A549 (cell line): ENCODE measurements at regions not wholly inside any gene's neighbourhood (a gene's known extent, or its start where the extent isn't known, plus 50 kb on each side); places are given as distances from the start of the nearest gene placed in this dataset.

ENCODE experiments used
- ATAC-seq, 2 experiments: fragments of 200-7000 bp in 1 of 2; fragments of >200 bp in 1 of 2; cut with Nextera tagmentation in 1 of 2; cut with Tn5 transposase in 1 of 2; 3 replicates each; pipeline versions ENCODE4 v1.8.0 to v1.9.1; 2018 to 2020; ENCODE audit warnings: mild to moderate bottlenecking in 1 of 2, moderate library complexity in 1 of 2
- CTCF ChIA-PET: fragments of 300-600 bp; sonication (Branson Sonifier 250); formaldehyde crosslinking; extraction: SDS; loops from one replicate; lab custom pipeline; 2021; ENCODE audit warnings: antibody characterized with exemption, inconsistent platforms; lab: Yijun Ruan, JAX
- POLR2A ChIA-PET: fragments of 350-600 bp; formaldehyde crosslinking; extraction: SDS; loops from one replicate; lab custom pipeline; 2021; ENCODE audit warnings: antibody characterized with exemption, inconsistent platforms; lab: Yijun Ruan, JAX
- DNase-seq, 2 experiments: peaks; one replicate each; pipeline versions ENCODE4 v3.0.0 to v3.0.0-alpha.2; 2011 to 2016; ENCODE audit warnings: low read depth in 1 of 2, low spot score in 1 of 2
- FAIRE-seq: peaks from 2 replicates; lab custom pipeline; 2011; peaks lifted over from hg19 to GRCh38; lab: Jason Lieb, UNC
- H3K27ac ChIP-seq, 2 experiments: fragments of >200 bp; sonication (Bioruptor Twin); formaldehyde crosslinking; 3 replicates each; pipeline ENCODE4 v1.5.1; 2016 to 2017
- H3K4me1 ChIP-seq: fragments of >200 bp; sonication (Bioruptor Twin); formaldehyde crosslinking; 3 replicates; pipeline ENCODE4 v1.6.1; 2016
- H3K4me2 ChIP-seq: fragments of >200 bp; sonication (Bioruptor Twin); formaldehyde crosslinking; 3 replicates; pipeline ENCODE4 v1.6.1; 2016
- H3K4me3 ChIP-seq: fragments of >200 bp; sonication (Bioruptor Twin); formaldehyde crosslinking; 3 replicates; pipeline ENCODE4 v1.5.1; 2016
- H3K9me3 ChIP-seq: fragments of >200 bp; sonication (Bioruptor Twin); formaldehyde crosslinking; 3 replicates; pipeline ENCODE4 v1.6.1; 2016
- BCL3 ChIP-seq: fragments of >200 bp; sonication (Bioruptor Twin); formaldehyde crosslinking; IDR thresholded peaks from 3 replicates; pipeline ENCODE4 v1.6.1; 2016
- CBX2 ChIP-seq: fragments of 200-600 bp; sonication (generic); IDR thresholded peaks from 2 replicates; pipeline ENCODE4 v1.6.1; 2016; ENCODE audit warnings: low read depth, mild to moderate bottlenecking, borderline replicate concordance
- CBX8 ChIP-seq: fragments of 200-600 bp; sonication (generic); IDR thresholded peaks from 2 replicates; pipeline ENCODE4 v1.6.1; 2016
- EP300 ChIP-seq, 2 experiments: fragments of >200 bp; sonication (Bioruptor Twin); formaldehyde crosslinking; IDR thresholded peaks; 2 replicates in 1 of 2; 3 replicates in 1 of 2; pipeline ENCODE4 v1.6.1; 2016 to 2017
- FOSL2 ChIP-seq, 2 experiments: fragments of 450-650 bp in 1 of 2; fragments of >200 bp in 1 of 2; sonication (Bioruptor Twin) in 1 of 2; formaldehyde crosslinking; IDR thresholded peaks; 2 replicates each; pipeline versions ENCODE4 v1.5.0 to v1.6.1; 2016 to 2020; ENCODE audit warnings: mild to moderate bottlenecking in 1 of 2, moderate library complexity in 1 of 2
- GATA3 ChIP-seq: IDR thresholded peaks from 2 replicates; pipeline ENCODE4 v1.6.1; 2012; ENCODE audit warnings: borderline replicate concordance
- HDAC2 ChIP-seq: fragments of 200-600 bp; sonication (generic); IDR thresholded peaks from 2 replicates; pipeline ENCODE4 v1.6.1; 2016
- HES2 ChIP-seq: fragments of >200 bp; sonication (Bioruptor Twin); formaldehyde crosslinking; IDR thresholded peaks from 2 replicates; pipeline ENCODE4 v1.6.1; 2016
- HMGXB4 ChIP-seq: fragments of 250-450 bp; sonication (Bioruptor Pico); IDR thresholded peaks from 2 replicates; pipeline ENCODE4 v1.5.0; 2021; ENCODE audit warnings: mild to moderate bottlenecking, moderate library complexity, borderline replicate concordance
- HOXA7 ChIP-seq: fragments of 250-450 bp; sonication (Bioruptor Pico); IDR thresholded peaks from 2 replicates; pipeline ENCODE4 v1.5.0; 2020; ENCODE audit warnings: mild to moderate bottlenecking, moderate library complexity
- HOXB13 ChIP-seq: fragments of 250-450 bp; sonication (Bioruptor Pico); IDR thresholded peaks from 2 replicates; pipeline ENCODE4 v1.5.0; 2020; ENCODE audit warnings: low read depth, mild to moderate bottlenecking, moderate library complexity
- JUN ChIP-seq, 2 experiments: fragments of >200 bp; sonication (Bioruptor Twin); formaldehyde crosslinking; IDR thresholded peaks; 2 replicates in 1 of 2; 3 replicates in 1 of 2; pipeline ENCODE4 v1.6.1; 2016 to 2017
- NPAS2 ChIP-seq: fragments of 250-450 bp; sonication (Bioruptor Pico); IDR thresholded peaks from 2 replicates; pipeline ENCODE4 v1.8.0; 2022; ENCODE audit warnings: mild to moderate bottlenecking, moderate library complexity, borderline replicate concordance
- PBX3 ChIP-seq: IDR thresholded peaks from 2 replicates; pipeline ENCODE4 v1.6.1; 2012
- RAD21 ChIP-seq, 2 experiments: fragments of >200 bp in 1 of 2; sonication (Bioruptor Twin) in 1 of 2; formaldehyde crosslinking in 1 of 2; IDR thresholded peaks in 1 of 2; conservative IDR thresholded peaks in 1 of 2; 2 replicates in 1 of 2; 3 replicates in 1 of 2; pipeline ENCODE4 v1.6.1; 2012 to 2018; ENCODE audit warnings: inconsistent platforms in 1 of 2
- RARB ChIP-seq: fragments of 250-450 bp; sonication (Bioruptor Pico); IDR thresholded peaks from 2 replicates; pipeline ENCODE4 v1.8.0; 2021; ENCODE audit warnings: mild to moderate bottlenecking, moderate library complexity
- RFX5 ChIP-seq: fragments of 450-650 bp; IDR thresholded peaks from 2 replicates; pipeline ENCODE4 v1.7.1; 2014; ENCODE audit warnings: antibody characterized with exemption, mild to moderate bottlenecking, moderate library complexity
- SMC3 ChIP-seq: fragments of >200 bp; sonication (Bioruptor Twin); formaldehyde crosslinking; IDR thresholded peaks from 3 replicates; pipeline ENCODE4 v1.6.1; 2018; ENCODE audit warnings: inconsistent platforms
- SREBF2 ChIP-seq: fragments of 450-650 bp; IDR thresholded peaks from 2 replicates; pipeline ENCODE4 v1.6.1; 2014; ENCODE audit warnings: mild to moderate bottlenecking, moderate library complexity
- TP53 ChIP-seq: fragments of 250-450 bp; sonication (Bioruptor Pico); IDR thresholded peaks from 2 replicates; pipeline ENCODE4 v1.5.0; 2021; ENCODE audit warnings: mild to moderate bottlenecking, moderate library complexity
- ZC3H11A ChIP-seq: fragments of 450-650 bp; IDR thresholded peaks from 2 replicates; pipeline ENCODE4 v1.6.1; 2014; ENCODE audit warnings: antibody characterized with exemption, mild to moderate bottlenecking
- ZFP36 ChIP-seq: fragments of 450-650 bp; IDR thresholded peaks from 2 replicates; pipeline ENCODE4 v1.6.1; 2014; ENCODE audit warnings: borderline replicate concordance; ENCODE audit not compliant: partially characterized antibody
- ZNF302 ChIP-seq: fragments of 250-450 bp; sonication (Bioruptor Pico); IDR thresholded peaks from 2 replicates; pipeline ENCODE4 v1.9.0; 2021; ENCODE audit warnings: inconsistent platforms, mild to moderate bottlenecking, moderate library complexity
- ZSCAN20 ChIP-seq: fragments of 250-450 bp; sonication (Bioruptor Pico); IDR thresholded peaks from 2 replicates; pipeline ENCODE4 v1.8.0; 2022; ENCODE audit warnings: mild to moderate bottlenecking, moderate library complexity
- WGBS: methylation state at CpG from one replicate; pipeline ENCODE4 v1.1.6; 2017; ENCODE audit errors: missing lambda C conversion rate; 5-methylcytosine and 5-hydroxymethylcytosine counted together

GRCh38 chr4:152156442-152156841 is 379.4 kb downstream of the FBXW7 start:
- H3K4me3 ChIP-seq: no peak overlapping the region
- no peak for ATAC-seq
- no peak for FAIRE-seq
- no peaks in the 10 kb centered on the region for H3K9me3 ChIP-seq
- H3K27ac ChIP-seq: no peak overlapping the region
- CTCF ChIA-PET: no interaction called here
- TF ChIP-seq ZFP36: no peak
- no peak for TF ChIP-seq CBX8
- TF ChIP-seq FOSL2 (IDR thresholded peaks at IDR 0.05): no peak
- no peak for TF ChIP-seq FOSL2 (CRISPR knock-in tag; IDR thresholded peaks at IDR 0.05)
- TF ChIP-seq JUN (IDR thresholded peaks at IDR 0.05): no peak
- no peak for TF ChIP-seq ZC3H11A
- H3K4me1 ChIP-seq: no peaks in the 10 kb centered on the region
- no peak overlapping the region for H3K4me2 ChIP-seq
- WGBS: 36% methylated on average over 4 of the region's 6 CpGs
- DNase-seq: no peak
- POLR2A ChIA-PET: no interaction called here

GRCh38 chr4:152155070-152155469 is 380.8 kb downstream of the FBXW7 start:
- no peak for ATAC-seq
- Histone ChIP-seq H3K27ac (no peak overlapping the region), H3K4me3 (no peak overlapping the region), H3K4me1 (no peaks in the 10 kb centered on the region), H3K9me3 (no peaks in the 10 kb centered on the region), H3K4me2 (no peak overlapping the region)
- CTCF ChIA-PET: no interaction called here
- TF ChIP-seq HDAC2 (no peak), CBX2 (no peak)
- POLR2A ChIA-PET: no interaction called here
- FAIRE-seq: no peak
- WGBS: 0% methylated on average over 1 of the region's 3 CpGs
- DNase-seq: no peak

GRCh38 chr4:152154433-152154832 is 381.5 kb downstream of the FBXW7 start:
- Histone ChIP-seq H3K4me2 (no peak overlapping the region), H3K27ac (no peak overlapping the region), H3K4me3 (no peak overlapping the region), H3K9me3 (no peaks in the 10 kb centered on the region), H3K4me1 (no peaks in the 10 kb centered on the region)
- 21% methylated on average over 2 of the region's 2 CpGs for WGBS
- ATAC-seq (no peak), FAIRE-seq (no peak), DNase-seq (no peak)
- CTCF ChIA-PET: no interaction called here
- TF ChIP-seq RARB (CRISPR knock-in tag) (no peak), HOXB13 (no peak), PBX3 (no peak), ZSCAN20 (CRISPR knock-in tag) (no peak), ZNF302 (no peak), RAD21 (conservative IDR thresholded peaks at IDR 0.05 in 1 of 2, IDR thresholded peaks at IDR 0.05 in 1 of 2) (no peak), NPAS2 (no peak), EP300 (IDR thresholded peaks at IDR 0.05) (no peak), RFX5 (no peak), HDAC2 (no peak), TP53 (no peak), HES2 (no peak), BCL3 (no peak), GATA3 (no peak), SREBF2 (no peak), HOXA7 (CRISPR knock-in tag) (no peak), SMC3 (no peak), HMGXB4 (CRISPR knock-in tag) (no peak)
- POLR2A ChIA-PET: no interaction called here
